NCI-H2081 treated with DMSO at 0.1 percent for 48 hours (cell line): ENCODE measurements at regions not wholly inside any gene's neighbourhood (a gene's known extent, or its start where the extent isn't known, plus 50 kb on each side); places are given as distances from the start of the nearest gene placed in this dataset.
A peak's percentile ranks its signal among the peaks of the same experiment; 100 is the strongest.
"Not testable (repeated sequence)": the region's sequence is repeated elsewhere in the genome, so short reads cannot be mapped to it uniquely, and the experiment has no call there.

Experiments used
- DNase-seq: peaks from one replicate; lab custom pipeline; 2025; lab: John Stamatoyannopoulos, UW

- no peak for DNase-seq
These were observed 82.2 kb upstream of the HABP2 start for GRCh38 chr10:113470372-113471240.

GRCh38 chr10:113471241-113471996, 81.4 kb upstream of the HABP2 start:
- DNase-seq, result no peak

GRCh38 chr10:113473011-113473410, 79.8 kb upstream of the HABP2 start:
- DNase-seq, result no peak

- DNase-seq, result no peak
These were observed 79.0 kb upstream of the HABP2 start for GRCh38 chr10:113473851-113474250.

GRCh38 chr10:113474752-113475151, 78.1 kb upstream of the HABP2 start:
- DNase-seq, result no peak

- DNase-seq, result no peak
These were observed 77.5 kb upstream of the HABP2 start for GRCh38 chr10:113475381-113475807.

- DNase-seq, result no peak
These were observed 76.7 kb upstream of the HABP2 start for GRCh38 chr10:113476191-113476590.

- no peak for DNase-seq
These were observed 76.2 kb upstream of the HABP2 start for GRCh38 chr10:113476673-113477072.

- DNase-seq, result no peak
These were observed 75.4 kb upstream of the HABP2 start for GRCh38 chr10:113477451-113477850.

- DNase-seq, result no peak
These were observed 73.3 kb upstream of the HABP2 start for GRCh38 chr10:113479346-113480080.

- no peak for DNase-seq
These were observed 72.8 kb upstream of the HABP2 start for GRCh38 chr10:113480081-113480360.

- DNase-seq, result peak; percentile 53
These were observed 71.9 kb upstream of the HABP2 start for GRCh38 chr10:113480851-113481502.

GRCh38 chr10:113484487-113484886, 68.4 kb upstream of the HABP2 start:
- no peak for DNase-seq

GRCh38 chr10:113485736-113486135, 67.1 kb upstream of the HABP2 start:
- no peak for DNase-seq

GRCh38 chr10:113486531-113486930, 66.3 kb upstream of the HABP2 start:
- DNase-seq, result no peak

- DNase-seq, result no peak
These were observed 65.7 kb upstream of the HABP2 start for GRCh38 chr10:113487154-113487553.

GRCh38 chr10:113488186-113488585, 64.7 kb upstream of the HABP2 start:
- no peak for DNase-seq

GRCh38 chr10:113489522-113489921, 63.3 kb upstream of the HABP2 start:
- DNase-seq, result not testable (repeated sequence)

- no peak for DNase-seq
These were observed 60.8 kb upstream of the HABP2 start for GRCh38 chr10:113491967-113492565.

- DNase-seq, result no peak
These were observed 59.7 kb upstream of the HABP2 start for GRCh38 chr10:113493195-113493594.

- DNase-seq, result no peak
These were observed 59.0 kb upstream of the HABP2 start for GRCh38 chr10:113493882-113494301.

GRCh38 chr10:113494761-113495160, 58.1 kb upstream of the HABP2 start:
- no peak for DNase-seq
